Testis (tissue), 2 donors: ENCODE measurements at regions not wholly inside any gene's neighbourhood (a gene's known extent, or its start where the extent isn't known, plus 50 kb on each side); places are given as distances from the start of the nearest gene placed in this dataset.

Experiments
- DNase-seq: peaks from one replicate; pipeline ENCODE4 v3.0.0-alpha.2; 2019
- H3K27ac ChIP-seq, 2 donors: fragments of 200-600 bp; sonication (generic); one replicate each; pipeline ENCODE4 v1.5.1; 2019
- H3K27me3 ChIP-seq: fragments of 200-600 bp; sonication (generic); one replicate; pipeline ENCODE4 v1.5.1; 2019
- H3K36me3 ChIP-seq: fragments of 200-600 bp; sonication (generic); one replicate; pipeline ENCODE4 v1.5.1; 2017; ENCODE audit warnings: low read depth; ENCODE audit errors: missing control alignments
- H3K4me1 ChIP-seq: fragments of 200-600 bp; sonication (generic); one replicate; pipeline ENCODE4 v1.5.1; 2019
- H3K4me3 ChIP-seq, 2 donors: fragments of 200-600 bp; sonication (generic); one replicate each; pipeline ENCODE4 v1.5.1; 2017 to 2019
- H3K9me3 ChIP-seq: fragments of 200-600 bp; sonication (generic); one replicate; pipeline ENCODE4 v1.5.1; 2017
- POLR2A ChIP-seq: fragments of 450-650 bp; IDR thresholded peaks from one replicate; pipeline ENCODE4 v1.6.1; 2017; ENCODE audit warnings: antibody characterized with exemption, mild to moderate bottlenecking, moderate library complexity
- WGBS, 2 donors: methylation state at CpG; one replicate each; pipeline ENCODE4 v1.1.5; 2018; 5-methylcytosine and 5-hydroxymethylcytosine counted together
- intact Hi-C: fragments of 100-400 bp; cut with DNase I; formaldehyde crosslinking; loops from one replicate; pipeline ENCODE4 v1.15.1; 2023; ENCODE audit warnings: low total_unique reads
- TF ChIP-seq, protein P1 (sequence below), 3 experiments: fragments of 450-650 bp in 2 of 3; fragments of 200-600 bp in 1 of 3; sonication (generic) in 1 of 3; IDR thresholded peaks; one replicate each; pipeline ENCODE4 v1.5.1; 2016 to 2019; ENCODE audit warnings: antibody characterized with exemption in 3 of 3, mild to moderate bottlenecking in 2 of 3, moderate library complexity in 1 of 3

GRCh38 chr10:125265579-125265955 is 105.2 kb upstream of the CTBP2 start:
- H3K27me3 ChIP-seq = no peaks in the 10 kb centered on the region
- DNase-seq = no peak
- no peaks in the 10 kb centered on the region for H3K4me1 ChIP-seq
- intact Hi-C loops = no loop called here
- H3K36me3 ChIP-seq = no peaks in the 10 kb centered on the region
- H3K27ac ChIP-seq = no peak overlapping the region
- H3K4me3 ChIP-seq = no peak overlapping the region
- no peak for TF ChIP-seq POLR2A
- TF ChIP-seq, protein P1, sequence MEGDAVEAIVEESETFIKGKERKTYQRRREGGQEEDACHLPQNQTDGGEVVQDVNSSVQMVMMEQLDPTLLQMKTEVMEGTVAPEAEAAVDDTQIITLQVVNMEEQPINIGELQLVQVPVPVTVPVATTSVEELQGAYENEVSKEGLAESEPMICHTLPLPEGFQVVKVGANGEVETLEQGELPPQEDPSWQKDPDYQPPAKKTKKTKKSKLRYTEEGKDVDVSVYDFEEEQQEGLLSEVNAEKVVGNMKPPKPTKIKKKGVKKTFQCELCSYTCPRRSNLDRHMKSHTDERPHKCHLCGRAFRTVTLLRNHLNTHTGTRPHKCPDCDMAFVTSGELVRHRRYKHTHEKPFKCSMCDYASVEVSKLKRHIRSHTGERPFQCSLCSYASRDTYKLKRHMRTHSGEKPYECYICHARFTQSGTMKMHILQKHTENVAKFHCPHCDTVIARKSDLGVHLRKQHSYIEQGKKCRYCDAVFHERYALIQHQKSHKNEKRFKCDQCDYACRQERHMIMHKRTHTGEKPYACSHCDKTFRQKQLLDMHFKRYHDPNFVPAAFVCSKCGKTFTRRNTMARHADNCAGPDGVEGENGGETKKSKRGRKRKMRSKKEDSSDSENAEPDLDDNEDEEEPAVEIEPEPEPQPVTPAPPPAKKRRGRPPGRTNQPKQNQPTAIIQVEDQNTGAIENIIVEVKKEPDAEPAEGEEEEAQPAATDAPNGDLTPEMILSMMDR (IDR thresholded peaks at IDR 0.05) = no peak
- H3K9me3 ChIP-seq = no peaks in the 10 kb centered on the region
- WGBS, 2 donors = 88 to 89% methylated on average over 6 of the region's 6 CpGs

GRCh38 chr10:125264757-125265578 is 104.6 kb upstream of the CTBP2 start:
- intact Hi-C loops = no loop called here
- no peaks in the 10 kb centered on the region for H3K9me3 ChIP-seq
- TF ChIP-seq POLR2A = no peak
- TF ChIP-seq, protein P1 (IDR thresholded peaks at IDR 0.05) = no peak
- no peaks in the 10 kb centered on the region for H3K4me1 ChIP-seq
- no peaks in the 10 kb centered on the region for H3K27me3 ChIP-seq
- DNase-seq = no peak
- H3K36me3 ChIP-seq = no peaks in the 10 kb centered on the region
- 76 to 82% methylated on average over 13 of the region's 13 CpGs for WGBS, 2 donors
- no peak overlapping the region for H3K27ac ChIP-seq
- no peak overlapping the region for H3K4me3 ChIP-seq

DNA sequence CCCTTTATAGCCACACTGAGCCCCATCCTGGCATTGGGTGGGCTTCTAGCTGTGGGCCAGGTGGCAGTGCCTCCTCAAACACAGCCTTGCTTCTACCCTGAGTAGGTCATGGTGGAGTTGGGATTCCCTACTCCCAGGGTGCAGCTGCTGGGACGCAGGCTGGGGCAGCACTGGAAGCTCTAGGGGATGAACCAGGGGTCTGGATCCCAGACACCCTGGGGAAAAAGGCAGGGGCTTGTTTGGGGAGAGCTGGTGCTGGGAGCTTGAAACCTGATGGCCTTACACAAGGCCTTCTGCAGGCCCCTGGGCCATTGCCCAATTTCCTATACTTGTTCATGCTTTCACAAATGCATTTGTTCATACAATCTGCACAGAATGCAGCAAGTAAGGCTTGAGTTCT is 103.7 kb upstream of the CTBP2 start:
- no peaks in the 10 kb centered on the region for H3K9me3 ChIP-seq
- no peak for DNase-seq
- intact Hi-C loops = no loop called here
- H3K27me3 ChIP-seq = no peaks in the 10 kb centered on the region
- TF ChIP-seq POLR2A = no peak
- TF ChIP-seq, protein P1 (IDR thresholded peaks at IDR 0.05) = no peak
- H3K4me3 ChIP-seq = no peak overlapping the region
- no peaks in the 10 kb centered on the region for H3K4me1 ChIP-seq
- WGBS, 2 donors = 80 to 100% methylated on average over 1 of the region's 1 CpG
- no peaks in the 10 kb centered on the region for H3K36me3 ChIP-seq
- no peak overlapping the region for H3K27ac ChIP-seq

DNA sequence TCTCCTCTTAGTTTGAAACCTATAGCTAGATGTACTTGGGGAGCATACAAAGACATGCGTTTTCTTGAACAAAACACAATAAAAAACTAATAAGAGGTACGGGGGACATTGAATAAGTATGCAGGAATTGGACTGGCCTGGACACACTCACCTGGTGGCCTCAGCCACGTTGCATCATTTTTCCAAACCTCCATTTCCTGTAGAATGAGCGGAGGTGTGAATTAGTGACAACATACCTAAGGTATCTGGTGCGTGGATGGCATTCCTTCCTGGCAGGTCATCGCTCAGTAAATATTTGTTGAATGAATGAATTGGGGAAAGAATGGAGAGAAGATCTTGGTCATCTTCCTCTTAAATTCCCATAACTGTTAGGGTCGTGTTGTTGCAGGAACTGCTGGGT is 103.2 kb upstream of the CTBP2 start:
- DNase-seq = no peak
- Histone ChIP-seq H3K4me3 (no peak overlapping the region), H3K4me1 (no peaks in the 10 kb centered on the region), H3K36me3 (no peaks in the 10 kb centered on the region), H3K9me3 (no peaks in the 10 kb centered on the region), H3K27ac (no peak overlapping the region), H3K27me3 (no peaks in the 10 kb centered on the region)
- WGBS, 2 donors = 89 to 90% methylated on average over 7 of the region's 7 CpGs
- TF ChIP-seq, protein P1 (IDR thresholded peaks at IDR 0.05) = no peak
- no peak for TF ChIP-seq POLR2A
- intact Hi-C loops = no loop called here

GRCh38 chr10:125262920-125263319 is 102.6 kb upstream of the CTBP2 start:
- no peak for TF ChIP-seq POLR2A
- TF ChIP-seq, protein P1 (IDR thresholded peaks at IDR 0.05) = no peak
- no peaks in the 10 kb centered on the region for H3K27me3 ChIP-seq
- intact Hi-C loops = no loop called here
- H3K4me1 ChIP-seq = no peaks in the 10 kb centered on the region
- no peak for DNase-seq
- no peak overlapping the region for H3K27ac ChIP-seq
- H3K4me3 ChIP-seq = no peak overlapping the region
- WGBS, 2 donors = 82 to 85% methylated on average over 6 of the region's 6 CpGs
- H3K36me3 ChIP-seq = no peaks in the 10 kb centered on the region
- no peaks in the 10 kb centered on the region for H3K9me3 ChIP-seq
